NT2/D1 (cell line): ENCODE measurements at regions not wholly inside any gene's neighbourhood (a gene's known extent, or its start where the extent isn't known, plus 50 kb on each side); places are given as distances from the start of the nearest gene placed in this dataset.

Experiments used
- DNase-seq: peaks from one replicate; pipeline ENCODE4 v3.0.0-alpha.2; 2011; ENCODE audit warnings: low read depth, low spot score
- H3K27me3 ChIP-seq: 2 replicates; pipeline ENCODE4 v1.6.0; 2011; ENCODE audit warnings: mild to moderate bottlenecking; ENCODE audit not compliant: insufficient read length, insufficient read depth
- H3K36me3 ChIP-seq: 2 replicates; pipeline ENCODE4 v1.6.1; 2011; ENCODE audit warnings: mild to moderate bottlenecking, low read length, mixed read lengths; ENCODE audit not compliant: insufficient read depth, insufficient read length
- H3K4me1 ChIP-seq: 2 replicates; pipeline ENCODE4 v1.5.1; 2011; ENCODE audit not compliant: insufficient read depth, insufficient read length
- H3K4me3 ChIP-seq: 2 replicates; pipeline ENCODE4 v1.5.1; 2011; ENCODE audit warnings: low read depth; ENCODE audit not compliant: insufficient read length
- H3K9ac ChIP-seq: 2 replicates; pipeline ENCODE4 v1.6.0; 2011; ENCODE audit warnings: low read depth; ENCODE audit not compliant: insufficient read length
- H3K9me3 ChIP-seq: 2 replicates; pipeline ENCODE4 v1.5.1; 2011; ENCODE audit warnings: mild to moderate bottlenecking, low read length; ENCODE audit not compliant: insufficient read depth
- SUZ12 ChIP-seq: IDR thresholded peaks from 2 replicates; pipeline ENCODE4 v1.6.1; 2011; ENCODE audit not compliant: insufficient read length, insufficient read depth; ENCODE audit errors: extremely low read depth
- YY1 ChIP-seq: IDR thresholded peaks from 2 replicates; pipeline ENCODE4 v1.6.1; 2011; ENCODE audit not compliant: insufficient read length, insufficient read depth
- ZNF274 ChIP-seq: IDR thresholded peaks from 2 replicates; pipeline ENCODE4 v1.6.1; 2011; ENCODE audit warnings: mild to moderate bottlenecking, low read depth, low read length

DNA sequence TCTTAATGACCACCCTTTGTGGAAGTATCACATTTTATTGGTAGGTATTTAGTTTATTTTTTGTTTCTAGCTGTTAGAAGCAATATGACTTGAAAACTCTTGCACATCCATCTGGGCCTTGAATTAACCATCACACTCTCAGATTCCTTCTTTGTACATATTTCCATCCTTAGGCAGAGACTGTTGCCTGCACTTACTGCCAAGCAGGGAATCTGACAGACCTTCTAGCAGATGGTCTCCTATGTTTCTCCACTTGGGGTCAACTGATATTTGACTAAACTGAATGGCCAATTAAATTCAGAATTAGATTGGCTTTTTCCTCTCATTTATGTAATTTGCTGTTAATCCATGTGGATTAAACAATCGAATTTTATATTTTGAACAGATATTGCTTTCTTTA is 324.9 kb upstream of the TGFBR2 start:
- DNase-seq, result no peak
- Histone ChIP-seq H3K9me3 (peaks cover 32% of the 10 kb centered on the region), H3K36me3 (no peaks in the 10 kb centered on the region), H3K27me3 (no peaks in the 10 kb centered on the region), H3K9ac (no peak overlapping the region), H3K4me1 (no peaks in the 10 kb centered on the region), H3K4me3 (no peak overlapping the region)
- TF ChIP-seq YY1 (no peak), SUZ12 (no peak), ZNF274 (no peak)

DNA sequence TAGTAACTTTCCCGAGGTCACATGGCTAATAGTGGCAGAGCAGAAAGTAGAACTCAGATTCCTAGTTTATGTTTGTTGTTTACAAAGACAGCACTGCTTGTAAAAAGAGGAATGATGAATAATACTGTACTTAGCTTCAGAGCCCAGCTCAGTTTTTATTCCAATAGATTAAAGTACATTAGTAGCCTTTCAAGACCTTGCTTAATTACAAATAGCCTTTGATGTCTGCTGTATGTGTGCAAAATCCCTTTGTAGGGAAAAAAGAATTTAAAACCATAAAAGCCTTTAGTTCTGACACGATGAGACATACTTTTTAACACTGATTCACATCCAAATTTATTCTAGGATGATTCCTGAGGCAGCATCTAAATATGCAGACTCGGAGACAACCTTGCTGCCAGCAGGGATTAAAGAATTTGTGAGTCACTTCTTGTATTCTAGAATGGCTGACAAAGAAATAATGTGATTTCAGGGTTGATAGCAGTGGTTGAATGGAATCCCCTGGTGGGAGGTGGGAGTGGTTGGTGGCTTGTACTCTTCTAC is 324.2 kb upstream of the TGFBR2 start:
- H3K4me1 ChIP-seq, result no peaks in the 10 kb centered on the region
- no peak overlapping the region for H3K4me3 ChIP-seq
- DNase-seq, result peak; percentile 78
- no peak overlapping the region for H3K9ac ChIP-seq
- TF ChIP-seq YY1 (no peak), ZNF274 (no peak), SUZ12 (no peak)
- H3K9me3 ChIP-seq, result peaks cover 25% of the 10 kb centered on the region
- no peaks in the 10 kb centered on the region for H3K27me3 ChIP-seq
- no peaks in the 10 kb centered on the region for H3K36me3 ChIP-seq

DNA sequence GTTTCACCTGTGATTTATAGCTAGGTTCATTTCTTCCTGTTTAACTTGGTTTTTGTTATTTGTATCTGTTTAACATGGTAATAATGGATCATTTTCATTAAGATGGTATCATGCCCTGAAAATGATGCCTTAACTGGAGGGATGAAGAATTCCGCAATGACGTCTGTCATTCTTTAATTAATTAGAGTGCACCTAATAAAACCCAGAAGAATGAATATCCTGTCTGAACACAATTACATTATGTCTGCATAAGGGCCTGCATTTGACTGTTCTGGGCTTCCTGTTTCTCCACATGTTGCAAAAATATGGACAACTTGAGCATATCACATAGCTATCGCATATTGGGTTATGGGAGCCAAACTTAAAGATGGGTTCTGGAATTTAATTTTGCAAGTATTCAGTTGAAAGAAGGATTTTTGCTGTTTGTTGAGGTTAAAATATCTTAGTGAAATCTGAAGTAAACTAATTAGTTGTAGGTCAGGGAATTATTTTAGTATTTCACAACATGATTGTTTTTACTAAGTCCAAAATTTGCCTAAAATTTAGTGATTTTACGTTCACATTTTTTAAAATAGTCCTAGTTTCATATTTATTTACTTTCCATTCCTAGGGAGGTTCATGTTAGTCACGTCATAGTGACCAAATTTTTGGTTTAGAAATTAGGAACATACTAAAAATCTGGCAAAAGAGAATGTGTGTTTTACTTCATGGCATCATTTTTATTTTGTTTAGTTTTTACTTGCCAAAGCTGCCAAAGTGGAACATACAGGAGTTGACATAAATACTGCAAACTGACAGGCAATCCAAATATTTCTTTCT is 321.0 kb upstream of the TGFBR2 start:
- TF ChIP-seq ZNF274 (no peak), SUZ12 (no peak), YY1 (no peak)
- H3K4me1 ChIP-seq, result no peaks in the 10 kb centered on the region
- H3K27me3 ChIP-seq, result no peaks in the 10 kb centered on the region
- no peaks in the 10 kb centered on the region; the same call in 1 of the 2 replicates for H3K9me3 ChIP-seq
- no peak for DNase-seq
- no peak overlapping the region for H3K9ac ChIP-seq
- no peaks in the 10 kb centered on the region for H3K36me3 ChIP-seq
- H3K4me3 ChIP-seq, result no peak overlapping the region

DNA sequence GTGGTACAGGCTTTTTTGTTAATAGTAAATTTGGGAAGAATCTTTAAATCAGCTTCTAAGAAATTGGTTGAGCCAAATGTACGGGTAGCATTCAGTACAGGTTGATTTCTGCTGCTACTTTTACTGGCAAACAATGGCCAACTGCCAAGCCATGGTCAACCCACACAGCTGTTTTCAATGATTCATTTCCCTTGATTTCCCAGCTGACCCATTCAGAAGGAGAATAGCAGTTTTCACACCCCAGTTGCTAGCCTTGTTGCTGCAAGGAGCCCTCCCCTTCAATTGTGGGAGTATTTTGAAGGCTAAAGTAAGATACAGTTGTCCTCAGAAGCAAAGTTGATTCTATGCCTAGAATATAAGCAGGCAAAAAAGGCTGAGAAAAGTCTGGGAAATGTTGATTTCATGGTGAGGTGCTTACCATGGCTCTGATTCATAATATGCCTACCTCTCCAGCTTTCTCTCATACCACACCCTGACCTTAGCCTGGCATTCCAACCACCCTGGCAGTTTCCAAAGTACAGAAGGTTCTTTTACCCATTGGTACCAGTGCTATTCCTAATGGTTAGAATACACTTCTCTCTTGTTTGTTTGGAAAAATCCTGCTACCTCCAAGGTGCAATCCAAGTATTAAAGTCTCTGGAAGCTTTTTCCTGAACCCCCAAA is 320.3 kb upstream of the TGFBR2 start:
- Histone ChIP-seq H3K4me1 (no peaks in the 10 kb centered on the region), H3K27me3 (no peaks in the 10 kb centered on the region), H3K4me3 (no peak overlapping the region), H3K36me3 (no peaks in the 10 kb centered on the region), H3K9me3 (no peaks in the 10 kb centered on the region; the same call in 1 of the 2 replicates), H3K9ac (no peak overlapping the region)
- DNase-seq, result no peak
- TF ChIP-seq SUZ12 (no peak), ZNF274 (no peak), YY1 (no peak)

DNA sequence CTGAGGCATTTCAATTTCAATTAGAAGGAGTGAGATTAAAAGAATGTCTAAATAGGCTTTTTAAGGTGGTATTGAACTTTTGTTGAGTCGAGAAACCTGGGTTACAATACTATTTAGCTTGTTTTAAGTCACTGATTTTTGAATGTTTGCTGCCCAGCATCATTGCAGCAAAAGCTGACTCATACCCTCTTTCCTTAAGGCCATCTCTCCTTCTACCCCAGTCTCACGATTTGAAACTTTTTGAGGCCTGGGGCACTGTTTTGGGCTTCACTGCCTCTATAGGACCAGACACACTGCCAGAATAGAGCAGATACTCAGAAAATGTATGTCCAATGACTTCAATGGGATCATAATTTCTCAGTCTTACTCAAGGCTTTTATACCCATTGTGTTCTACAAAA is 319.6 kb upstream of the TGFBR2 start:
- Histone ChIP-seq H3K9ac (no peak overlapping the region), H3K27me3 (no peaks in the 10 kb centered on the region), H3K4me3 (no peak overlapping the region), H3K4me1 (no peaks in the 10 kb centered on the region), H3K9me3 (no peaks in the 10 kb centered on the region; the same call in 1 of the 2 replicates), H3K36me3 (no peaks in the 10 kb centered on the region)
- TF ChIP-seq YY1 (no peak), ZNF274 (no peak)
- DNase-seq, result no peak

DNA sequence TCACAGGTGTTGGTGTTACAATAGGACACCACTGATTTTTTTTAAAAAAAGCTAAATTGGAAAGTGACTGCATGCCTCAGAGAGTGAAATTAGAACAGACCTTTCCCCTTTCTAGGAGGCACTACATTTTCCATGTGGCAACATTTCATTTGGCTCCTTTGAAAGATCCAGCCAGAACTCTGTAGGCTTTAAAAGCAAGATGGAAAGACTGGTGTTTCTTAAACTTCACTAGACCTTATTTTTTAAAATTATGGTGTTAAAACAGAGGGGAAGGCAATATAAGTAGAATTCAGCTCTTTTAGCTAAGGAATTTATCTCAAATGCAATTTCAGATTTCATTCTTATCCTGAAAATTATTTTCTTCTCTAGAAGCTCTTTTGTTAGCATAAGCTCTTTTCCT is 317.6 kb upstream of the TGFBR2 start:
- no peak for DNase-seq
- Histone ChIP-seq H3K27me3 (no peaks in the 10 kb centered on the region), H3K4me1 (no peaks in the 10 kb centered on the region), H3K9me3 (no peaks in the 10 kb centered on the region; the same call in 1 of the 2 replicates), H3K9ac (no peak overlapping the region), H3K36me3 (no peaks in the 10 kb centered on the region), H3K4me3 (no peak overlapping the region)
- TF ChIP-seq YY1 (no peak), ZNF274 (no peak), SUZ12 (no peak)

DNA sequence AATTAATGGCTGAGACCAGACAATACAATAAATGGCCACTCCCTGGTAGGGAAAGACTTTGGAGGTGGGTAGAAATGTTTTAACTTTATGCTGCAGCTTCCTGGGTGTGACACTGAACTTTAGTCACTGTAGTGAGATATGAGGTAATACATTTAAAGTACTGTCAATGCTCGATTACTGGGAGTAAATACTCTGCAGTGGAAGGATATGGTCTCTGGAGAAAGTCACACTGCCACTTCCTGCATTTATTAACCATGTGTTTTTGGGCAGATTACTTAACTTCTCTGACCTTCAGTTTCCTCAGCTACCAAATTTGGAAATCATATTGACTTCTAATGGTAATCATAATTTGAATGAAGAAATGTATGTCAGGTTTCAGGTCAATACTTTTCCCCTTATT is 317.1 kb upstream of the TGFBR2 start:
- Histone ChIP-seq H3K4me1 (no peaks in the 10 kb centered on the region), H3K4me3 (no peak overlapping the region), H3K36me3 (no peaks in the 10 kb centered on the region), H3K27me3 (no peaks in the 10 kb centered on the region), H3K9me3 (no peaks in the 10 kb centered on the region), H3K9ac (no peak overlapping the region)
- TF ChIP-seq ZNF274 (no peak), YY1 (no peak), SUZ12 (no peak)
- DNase-seq, result no peak
